SIG-M5 treated with dmso at 0.1 percent for 504 hours (cell line): ENCODE measurements at regions not wholly inside any gene's neighbourhood (a gene's known extent, or its start where the extent isn't known, plus 50 kb on each side); places are given as distances from the start of the nearest gene placed in this dataset.

Experiments
- DNase-seq: peaks from one replicate; lab custom pipeline; 2025; ENCODE audit not compliant: unreplicated experiment; lab: John Stamatoyannopoulos, UW

GRCh38 chr11:103530257-103530656 is 421.0 kb downstream of the DYNC2H1 start:
- DNase-seq: no peak

GRCh38 chr11:103532133-103532788 is 423.0 kb downstream of the DYNC2H1 start:
- no peak for DNase-seq

DNA sequence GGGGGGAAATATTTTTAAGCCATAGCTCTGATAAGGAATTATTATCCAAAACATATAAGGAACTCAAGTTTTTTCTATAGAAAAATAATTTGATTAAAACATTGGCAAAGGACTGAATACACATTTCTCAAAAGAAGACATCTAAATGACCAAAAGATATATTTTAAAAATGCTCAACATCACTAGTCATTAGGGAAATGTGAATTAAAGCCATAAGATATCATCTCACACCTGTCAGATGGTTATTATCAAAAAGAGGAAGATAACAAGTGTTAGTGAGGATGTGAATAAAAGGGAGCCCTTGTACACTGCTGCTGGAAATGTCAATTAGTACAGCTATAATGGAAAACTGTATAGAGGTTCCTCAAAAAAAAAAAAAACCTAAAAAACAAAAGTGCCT is 425.0 kb downstream of the DYNC2H1 start:
- DNase-seq: no peak

DNA sequence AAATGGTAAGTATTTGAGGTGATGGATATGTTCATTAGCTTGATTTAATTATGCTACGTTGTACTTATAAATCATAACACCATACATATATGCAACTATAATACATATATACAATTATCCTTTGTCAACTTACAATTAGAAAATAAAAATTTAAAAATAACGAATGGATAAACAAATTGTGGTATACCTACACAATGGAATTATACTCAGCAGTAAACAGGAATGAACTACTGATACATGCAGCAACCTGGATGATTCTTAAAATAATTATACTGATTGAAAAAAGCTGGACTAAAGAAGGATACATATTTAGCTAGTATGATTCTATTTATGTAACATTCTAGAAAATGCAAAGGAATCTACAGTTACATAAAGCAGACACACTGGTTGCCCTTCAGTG is 425.7 kb downstream of the DYNC2H1 start:
- DNase-seq: no peak

DNA sequence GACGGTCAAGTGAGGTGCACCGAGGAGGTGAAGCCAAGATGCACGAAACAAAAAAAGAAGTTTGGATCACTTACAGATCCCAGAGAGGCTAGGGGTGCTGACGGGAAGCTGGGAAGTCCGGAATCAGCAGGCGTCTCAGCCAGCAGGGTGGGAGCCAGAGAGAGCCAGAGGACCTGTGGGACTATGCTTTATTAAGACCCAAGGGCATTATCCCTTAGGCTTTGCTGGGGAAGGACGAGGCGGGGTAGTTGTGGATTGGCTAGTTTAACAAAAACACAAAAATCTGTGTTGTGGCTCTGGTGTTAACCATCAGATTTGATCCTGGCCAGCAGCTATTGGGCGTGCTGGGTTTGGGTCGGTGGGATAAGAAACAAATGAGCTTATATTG is 427.1 kb downstream of the DYNC2H1 start:
- DNase-seq: no peak

- no peak for DNase-seq
Measured at GRCh38 chr11:103537904-103538502, 428.8 kb downstream of the DYNC2H1 start.

- no peak for DNase-seq
Measured at GRCh38 chr11:103539166-103539565, 429.9 kb downstream of the DYNC2H1 start.

DNA sequence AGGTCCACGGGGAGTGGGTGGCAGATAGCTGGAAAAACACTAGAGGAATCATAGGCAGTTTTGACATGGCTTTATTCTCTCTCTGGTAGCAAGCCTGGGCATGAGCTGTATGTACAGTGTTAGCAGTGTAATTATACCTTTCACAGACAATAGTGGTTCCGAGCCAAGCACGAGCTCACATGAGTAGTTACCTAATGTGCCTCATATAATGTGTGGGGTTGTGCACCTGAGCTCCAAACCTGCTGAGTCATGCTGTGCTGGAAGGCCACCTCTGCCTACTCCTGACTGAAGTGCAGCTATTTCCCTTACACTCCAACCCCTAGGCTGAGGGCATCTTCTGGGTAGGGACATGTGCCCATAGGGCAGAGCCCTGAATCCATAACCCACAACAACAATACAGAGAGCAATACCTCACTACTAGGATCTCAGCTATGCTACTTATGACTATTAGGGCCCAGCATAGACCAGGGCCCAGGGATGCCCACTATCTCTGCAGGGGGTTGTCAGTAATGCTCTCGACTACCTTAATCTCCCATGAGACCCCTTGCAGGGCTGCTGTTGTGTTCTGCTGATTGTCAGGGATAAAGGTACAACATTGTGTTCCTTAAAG is 432.1 kb downstream of the DYNC2H1 start:
- DNase-seq: no peak

DNA sequence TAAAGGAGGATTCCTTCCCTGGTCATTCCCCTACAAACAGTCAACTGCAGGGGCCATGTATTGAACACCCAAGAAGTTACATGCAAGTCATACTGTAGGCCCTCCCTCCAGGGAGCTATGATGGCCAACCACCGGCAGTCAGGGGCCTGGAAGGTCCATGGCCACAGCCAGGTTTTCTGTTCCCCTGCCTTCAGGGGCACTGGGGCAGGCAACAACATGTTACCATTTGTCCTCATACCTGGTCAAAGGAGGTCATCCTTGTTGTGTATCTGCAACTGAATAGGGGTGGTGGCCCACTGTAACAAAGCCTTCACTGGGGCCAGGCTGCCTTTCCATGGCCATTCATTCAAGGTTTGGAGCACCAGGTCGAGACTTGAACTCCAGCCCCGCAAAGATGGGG is 433.6 kb downstream of the DYNC2H1 start:
- DNase-seq: no peak

DNA sequence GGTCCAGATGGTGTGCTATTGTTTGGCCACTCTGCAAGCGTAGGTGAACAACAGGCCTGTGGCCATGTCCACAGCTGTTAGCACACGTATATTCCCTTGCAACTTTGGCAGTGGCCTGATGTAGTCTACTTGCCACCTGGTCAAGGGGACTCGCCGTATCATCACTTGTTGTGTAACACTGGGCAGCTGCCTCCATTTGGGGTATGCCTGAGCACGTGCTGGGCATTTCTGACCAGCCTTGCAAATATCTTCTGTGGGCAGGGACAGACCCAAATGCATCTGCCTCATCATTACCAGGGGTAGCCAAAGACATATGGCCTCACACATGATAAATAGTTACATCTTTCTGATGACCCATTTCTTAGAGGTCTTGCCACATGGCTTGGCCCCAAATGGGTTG is 434.2 kb downstream of the DYNC2H1 start:
- DNase-seq: no peak

- no peak for DNase-seq
Measured at GRCh38 chr11:103544874-103545273, 435.6 kb downstream of the DYNC2H1 start.

GRCh38 chr11:103545551-103545950 is 436.3 kb downstream of the DYNC2H1 start:
- DNase-seq: no peak

DNA sequence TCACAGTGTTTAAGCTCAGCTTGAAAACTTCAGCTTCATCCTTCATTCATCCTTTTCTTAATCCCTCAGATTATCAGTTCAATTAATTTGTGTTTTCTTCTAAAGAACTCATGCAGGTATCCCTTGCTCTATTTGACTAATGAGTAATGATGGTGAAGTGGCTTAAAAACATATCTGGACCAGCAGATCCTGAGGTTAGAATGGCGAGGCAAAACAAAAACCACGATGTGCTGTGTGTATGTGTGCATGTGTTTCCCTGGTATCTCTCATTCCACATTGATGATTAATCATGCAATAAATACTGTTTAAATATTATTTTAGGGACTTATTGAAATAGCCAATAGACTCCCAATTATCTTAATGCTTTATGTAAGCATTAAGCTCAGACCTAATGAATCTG is 437.0 kb downstream of the DYNC2H1 start:
- DNase-seq: no peak

- DNase-seq: no peak
Measured at GRCh38 chr11:103547024-103547423, 437.8 kb downstream of the DYNC2H1 start.

DNA sequence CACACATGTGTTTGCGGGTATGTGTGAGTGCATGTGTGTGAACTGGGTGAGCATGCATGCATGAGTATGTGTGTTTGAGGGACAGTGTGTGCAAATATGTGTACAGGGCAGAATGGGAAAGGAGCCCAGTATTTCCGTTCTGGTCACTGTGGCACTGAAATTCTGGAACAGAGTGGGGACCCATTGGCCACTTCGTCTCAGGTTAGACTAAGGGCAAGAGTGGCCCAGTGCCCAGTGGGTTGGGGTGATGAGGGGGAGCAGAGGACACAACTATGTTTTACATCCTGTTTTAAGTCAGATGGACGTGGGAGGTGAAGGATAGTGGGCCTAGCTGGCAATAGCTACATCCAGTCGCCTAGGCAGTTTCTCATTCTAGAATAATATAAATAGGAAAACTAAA is 438.5 kb downstream of the DYNC2H1 start:
- DNase-seq: no peak

DNA sequence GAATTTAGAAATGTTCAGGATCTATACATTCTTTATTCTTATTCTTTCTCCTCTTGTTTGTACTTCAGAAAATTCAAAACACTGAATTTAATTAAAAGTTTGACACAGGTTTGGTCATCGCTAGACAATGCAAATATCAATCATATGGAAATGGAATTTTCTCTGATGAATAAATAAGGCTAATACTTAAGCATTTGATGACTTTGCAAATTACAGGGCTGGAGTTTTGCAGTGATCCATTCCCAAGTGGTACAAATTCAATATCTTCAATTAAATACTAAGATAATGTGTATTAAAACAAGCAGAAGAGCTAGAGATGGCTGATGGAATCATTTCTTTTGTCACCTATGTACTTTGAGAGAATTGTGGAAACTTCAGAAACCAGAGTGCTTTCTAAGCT is 439.6 kb downstream of the DYNC2H1 start:
- no peak for DNase-seq

- no peak for DNase-seq
Measured at GRCh38 chr11:103550811-103551210, 441.6 kb downstream of the DYNC2H1 start.

- DNase-seq: no peak
Measured at GRCh38 chr11:103552086-103552485, 442.9 kb downstream of the DYNC2H1 start.

GRCh38 chr11:103556171-103556570 is 446.9 kb downstream of the DYNC2H1 start:
- no peak for DNase-seq

GRCh38 chr11:103566116-103566515 is 456.9 kb downstream of the DYNC2H1 start:
- no peak for DNase-seq

GRCh38 chr11:103581760-103582159 is 454.7 kb upstream of the DDI1 start:
- DNase-seq: no peak

DNA sequence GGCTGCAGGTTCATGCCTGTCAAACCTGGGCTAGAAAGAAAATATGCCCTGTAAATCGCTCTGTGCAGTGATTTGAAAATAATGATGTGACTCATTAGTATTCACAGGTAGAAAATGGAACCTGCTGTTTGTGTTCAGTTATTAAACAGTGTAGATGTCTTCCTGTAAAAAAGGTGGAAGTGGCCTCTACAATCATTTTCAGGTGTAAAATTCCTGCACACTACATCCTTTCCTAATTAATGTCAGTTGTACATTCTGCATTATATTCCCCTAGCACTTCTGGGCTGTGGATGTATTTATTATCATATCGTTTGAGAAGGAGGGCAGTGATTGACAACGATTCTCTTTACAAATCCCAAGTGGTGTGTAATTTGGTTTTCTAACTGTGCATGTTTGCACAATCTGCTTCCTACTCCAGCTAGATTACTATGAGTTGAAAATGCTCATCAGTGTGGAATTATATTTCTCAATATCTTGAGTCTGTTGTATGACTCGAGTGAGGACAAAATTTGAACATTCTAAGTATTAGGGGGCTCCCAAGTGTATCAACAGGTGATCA is 454.0 kb upstream of the DDI1 start:
- DNase-seq: no peak
